Cerebellar cortex (tissue), 1 donor: ENCODE measurements at regions not wholly inside any gene's neighbourhood (a gene's known extent, or its start where the extent isn't known, plus 50 kb on each side); places are given as distances from the start of the nearest gene placed in this dataset.
"Not testable (repeated sequence)": the region's sequence is repeated elsewhere in the genome, so short reads cannot be mapped to it uniquely, and the experiment has no call there.

ENCODE experiments used
- DNase-seq: peaks from one replicate; pipeline ENCODE4 v3.0.0-alpha.2; 2015; ENCODE audit warnings: low spot score

- DNase-seq: not testable (repeated sequence)
These were observed 75.7 kb downstream of the QDPR start for GRCh38 chr4:17436047-17436749.

GRCh38 chr4:17433827-17434226 lies 78.1 kb downstream of the QDPR start:
- DNase-seq: no peak

GRCh38 chr4:17427991-17428390 lies 83.9 kb downstream of the QDPR start:
- no peak for DNase-seq

GRCh38 chr4:17426222-17426621 lies 85.7 kb downstream of the QDPR start:
- no peak for DNase-seq

GRCh38 chr4:17418010-17418409 lies 93.9 kb downstream of the QDPR start:
- DNase-seq: no peak

- no peak for DNase-seq
These were observed 97.5 kb downstream of the QDPR start for GRCh38 chr4:17414392-17414791.

- DNase-seq: no peak
These were observed 111.2 kb downstream of the QDPR start for GRCh38 chr4:17400686-17401085.

- no peak for DNase-seq
These were observed 113.1 kb downstream of the QDPR start for GRCh38 chr4:17398805-17399204.

- DNase-seq: no peak
These were observed 113.9 kb downstream of the QDPR start for GRCh38 chr4:17398035-17398434.

GRCh38 chr4:17397611-17398010 lies 114.3 kb downstream of the QDPR start:
- no peak for DNase-seq

- no peak for DNase-seq
These were observed 126.5 kb downstream of the QDPR start for GRCh38 chr4:17385403-17385802.

- DNase-seq: no peak
These were observed 131.5 kb downstream of the QDPR start for GRCh38 chr4:17380347-17380746.

GRCh38 chr4:17376205-17376604 lies 135.7 kb downstream of the QDPR start:
- no peak for DNase-seq

- DNase-seq: no peak
These were observed 138.2 kb downstream of the QDPR start for GRCh38 chr4:17373666-17374065.

- DNase-seq: no peak
These were observed 141.1 kb downstream of the QDPR start for GRCh38 chr4:17370818-17371217.

GRCh38 chr4:17368408-17368807 lies 143.5 kb downstream of the QDPR start:
- DNase-seq: no peak

GRCh38 chr4:17367201-17367600 lies 144.7 kb downstream of the QDPR start:
- DNase-seq: no peak

- no peak for DNase-seq
These were observed 145.4 kb downstream of the QDPR start for GRCh38 chr4:17366496-17366895.

- DNase-seq: no peak
These were observed 149.5 kb downstream of the QDPR start for GRCh38 chr4:17362430-17362829.

- DNase-seq: no peak
These were observed 153.6 kb downstream of the QDPR start for GRCh38 chr4:17358241-17358640.

GRCh38 chr4:17356926-17357325 lies 155.0 kb downstream of the QDPR start:
- DNase-seq: no peak

- no peak for DNase-seq
These were observed 159.5 kb downstream of the QDPR start for GRCh38 chr4:17352357-17352756.

- peak; percentile 22 for DNase-seq
These were observed 164.4 kb downstream of the QDPR start for GRCh38 chr4:17347445-17347844.

- DNase-seq: no peak
These were observed 172.5 kb downstream of the QDPR start for GRCh38 chr4:17339376-17339775.
